Heart left ventricle (tissue), 16 donors: ENCODE measurements at regions not wholly inside any gene's neighbourhood (a gene's known extent, or its start where the extent isn't known, plus 50 kb on each side); places are given as distances from the start of the nearest gene placed in this dataset.

ENCODE experiments used
- ATAC-seq, 4 donors: fragments of 200-7000 bp; cut with Tn5 transposase; one replicate each; pipeline ENCODE4 v1.9.1; 2020 to 2022; ENCODE audit warnings: moderate library complexity in 4 of 4, mild to moderate bottlenecking in 3 of 4, moderate number of reproducible peaks in 1 of 4
- DNase-seq, 5 donors: peaks; one replicate each; pipeline ENCODE4 v3.0.0-alpha.2; 2020
- H3K27ac ChIP-seq, 12 donors: fragments of 200-600 bp; sonication (generic) in 4 of 12; one replicate each; pipeline versions ENCODE4 v1.5.0 to v1.8.0; 2016 to 2022; ENCODE audit warnings: mild to moderate bottlenecking in 2 of 12
- H3K27me3 ChIP-seq, 9 donors: fragments of 200-600 bp; sonication (generic) in 2 of 9; one replicate each; pipeline versions ENCODE4 v1.5.1 to v1.8.0; 2016 to 2022; ENCODE audit warnings: mild to moderate bottlenecking in 3 of 9
- H3K36me3 ChIP-seq, 9 donors: fragments of 200-600 bp; sonication (generic) in 2 of 9; one replicate each; pipeline versions ENCODE4 v1.5.0 to v1.8.0; 2018 to 2022; ENCODE audit warnings: mild to moderate bottlenecking in 2 of 9
- H3K4me1 ChIP-seq, 12 donors: fragments of 200-600 bp; sonication (generic) in 4 of 12; one replicate each; pipeline versions ENCODE4 v1.5.0 to v1.8.0; 2016 to 2022; ENCODE audit warnings: mild to moderate bottlenecking in 3 of 12
- H3K4me3 ChIP-seq, 12 donors: fragments of 200-600 bp; sonication (generic) in 4 of 12; one replicate each; pipeline versions ENCODE4 v1.5.0 to v1.8.0; 2017 to 2022; ENCODE audit warnings: mild to moderate bottlenecking in 9 of 12, moderate library complexity in 4 of 12
- H3K9me3 ChIP-seq, 12 donors: fragments of 200-600 bp; sonication (generic) in 4 of 12; one replicate each; pipeline versions ENCODE4 v1.5.0 to v1.8.0; 2016 to 2022; ENCODE audit warnings: mild to moderate bottlenecking in 1 of 12
- POLR2A ChIP-seq, 2 donors: fragments of 450-650 bp; IDR thresholded peaks; one replicate each; pipeline ENCODE4 v1.6.1; 2017; ENCODE audit warnings: antibody characterized with exemption in 2 of 2, mild to moderate bottlenecking in 2 of 2, moderate library complexity in 2 of 2
- whole genome bisulfite sequencing, 4 donors: extraction: QIAGEN DNeasy Blood & Tissue Kit in 2 of 4; methylation state at CpG; one replicate each; pipeline versions ENCODE4 v1.1.5 to v1.1.7; 2013 to 2018; 5-methylcytosine and 5-hydroxymethylcytosine counted together
- intact Hi-C, 10 donors: fragments of 100-400 bp; cut with DNase I; formaldehyde crosslinking; loops; one replicate each; pipeline versions ENCODE4 v1.11.1 to v1.14.2; 2022
- TF ChIP-seq, protein P1 (sequence below), 12 donors: fragments of 200-600 bp; sonication (generic) in 4 of 12; IDR thresholded peaks; one replicate each; pipeline versions ENCODE4 v1.5.0 to v1.8.0; 2018 to 2022; ENCODE audit warnings: antibody characterized with exemption in 12 of 12, mild to moderate bottlenecking in 5 of 12
- donor health status: ischemic (EF 13 %, LVEDD 7.1; RV severe dilation, severe dysfunction).
- donor health status: healthy with polysubstance abuse.
- donor health status: DM: no; HTN: yes; CAD: no.
- donor health status: DM: no; HTN: no; CAD: no.
- donor health status: ischemic (EF 25% LVEDD 6.9; RV normal size, moderate dysfunction).
- donor health status: ischemic (EF 25% LVEDD 5.7; RV mildly dilated, moderate dysfunction).
- donor health status: healthy.
- donor health status: DM: yes; HTN: yes; CAD: no.
- donor health status: ischemic (EF 35%, LVEDD 5.7; RV mildly dilated, moderate dysfunction).
- donor health status: nonischemic (EF 11% LVEDD 7.7; RV severe dilation, severe dysfunction).
- donor health status: DM: yes; HTN: yes; CAD: no.
- donor health status: PGD.
- donor health status: ischemic (EF 29% LVEDD 5.4; RV normal size, mild dysfunction).
- donor health status: nonischemic (EF 23%, LVEDD 6.1; RV moderate dilation, normal function).

DNA sequence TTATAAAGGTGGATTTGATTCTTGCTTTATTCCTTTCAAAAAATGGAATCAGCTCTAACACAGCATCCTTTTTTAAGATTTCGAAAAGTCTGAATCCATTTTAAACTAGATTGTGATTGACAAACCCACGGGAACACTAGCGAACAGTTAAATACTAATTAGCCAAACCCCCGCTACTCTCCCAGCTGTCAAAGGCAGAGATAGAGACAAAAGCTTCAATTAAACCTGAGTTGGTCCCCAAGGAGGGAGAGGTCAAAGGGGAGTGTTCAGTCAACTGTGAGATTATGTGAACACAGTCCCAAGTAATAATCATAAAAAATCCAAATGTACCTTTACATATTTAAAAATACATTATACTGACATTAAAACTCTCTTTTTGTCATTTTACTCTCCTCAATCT, 65.7 kb upstream of the TBX20 start:
- no peak for TF ChIP-seq POLR2A (IDR thresholded peaks at IDR 0.05)
- TF ChIP-seq, protein P1, sequence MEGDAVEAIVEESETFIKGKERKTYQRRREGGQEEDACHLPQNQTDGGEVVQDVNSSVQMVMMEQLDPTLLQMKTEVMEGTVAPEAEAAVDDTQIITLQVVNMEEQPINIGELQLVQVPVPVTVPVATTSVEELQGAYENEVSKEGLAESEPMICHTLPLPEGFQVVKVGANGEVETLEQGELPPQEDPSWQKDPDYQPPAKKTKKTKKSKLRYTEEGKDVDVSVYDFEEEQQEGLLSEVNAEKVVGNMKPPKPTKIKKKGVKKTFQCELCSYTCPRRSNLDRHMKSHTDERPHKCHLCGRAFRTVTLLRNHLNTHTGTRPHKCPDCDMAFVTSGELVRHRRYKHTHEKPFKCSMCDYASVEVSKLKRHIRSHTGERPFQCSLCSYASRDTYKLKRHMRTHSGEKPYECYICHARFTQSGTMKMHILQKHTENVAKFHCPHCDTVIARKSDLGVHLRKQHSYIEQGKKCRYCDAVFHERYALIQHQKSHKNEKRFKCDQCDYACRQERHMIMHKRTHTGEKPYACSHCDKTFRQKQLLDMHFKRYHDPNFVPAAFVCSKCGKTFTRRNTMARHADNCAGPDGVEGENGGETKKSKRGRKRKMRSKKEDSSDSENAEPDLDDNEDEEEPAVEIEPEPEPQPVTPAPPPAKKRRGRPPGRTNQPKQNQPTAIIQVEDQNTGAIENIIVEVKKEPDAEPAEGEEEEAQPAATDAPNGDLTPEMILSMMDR (IDR thresholded peaks at IDR 0.05): no peak
- Histone ChIP-seq H3K9me3 (peaks cover 0 to 7% (median 0%) of the 10 kb centered on the region in 12 donors), H3K27ac (no peak overlapping the region), H3K4me1 (no peaks in the 10 kb centered on the region), H3K36me3 (no peaks in the 10 kb centered on the region), H3K4me3 (no peak overlapping the region), H3K27me3 (peaks cover 0 to 4% (median 0%) of the 10 kb centered on the region in 9 donors)
- DNase-seq (no peak), ATAC-seq (no peak)
- intact Hi-C loops: loop anchor here in 1 of 10 donors (5.0 kb wide), 1 partner anchor 53 kb away; no protein-coding TSS in a partner anchor
- WGBS, 4 donors: 76 to 86% (median 78%) methylated on average over 4 of the region's 4 CpGs

DNA sequence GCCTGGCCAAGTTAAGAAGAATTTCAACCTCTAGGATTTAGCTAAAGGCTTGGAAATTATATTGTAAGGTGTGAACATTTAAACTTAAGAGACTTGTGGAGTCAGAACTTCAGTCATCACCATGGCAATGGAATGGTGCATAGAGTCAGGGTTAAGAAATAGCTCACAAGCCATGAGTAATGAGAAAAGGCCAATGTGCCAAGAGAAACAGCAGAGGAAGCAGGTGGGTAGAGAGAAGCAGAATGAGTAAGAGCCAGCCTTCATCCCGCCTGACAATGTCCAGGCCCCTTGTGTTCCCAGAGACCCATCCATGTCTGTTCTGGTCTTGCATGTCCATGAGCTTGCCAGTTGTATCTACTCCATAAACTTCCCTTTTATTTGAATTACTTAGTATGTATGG, 62.6 kb upstream of the TBX20 start:
- ATAC-seq: peak in 3 of 4 donors; percentile 7 to 77 (median 34)
- 82 to 93% (median 90%) methylated on average over 1 of the region's 1 CpG for WGBS, 4 donors
- no peaks in the 10 kb centered on the region for H3K27me3 ChIP-seq
- H3K36me3 ChIP-seq: no peaks in the 10 kb centered on the region
- H3K27ac ChIP-seq: no peak overlapping the region
- TF ChIP-seq, protein P1 (IDR thresholded peaks at IDR 0.05): no peak
- no peak for TF ChIP-seq POLR2A (IDR thresholded peaks at IDR 0.05)
- no peak for DNase-seq
- no peak overlapping the region for H3K4me3 ChIP-seq
- H3K4me1 ChIP-seq: peaks cover 0 to 4% (median 0%) of the 10 kb centered on the region in 12 donors
- no peaks in the 10 kb centered on the region for H3K9me3 ChIP-seq
- intact Hi-C loops: loop anchor here in 1 of 10 donors (5.0 kb wide), 1 partner anchor 56 kb away; no protein-coding TSS in a partner anchor

DNA sequence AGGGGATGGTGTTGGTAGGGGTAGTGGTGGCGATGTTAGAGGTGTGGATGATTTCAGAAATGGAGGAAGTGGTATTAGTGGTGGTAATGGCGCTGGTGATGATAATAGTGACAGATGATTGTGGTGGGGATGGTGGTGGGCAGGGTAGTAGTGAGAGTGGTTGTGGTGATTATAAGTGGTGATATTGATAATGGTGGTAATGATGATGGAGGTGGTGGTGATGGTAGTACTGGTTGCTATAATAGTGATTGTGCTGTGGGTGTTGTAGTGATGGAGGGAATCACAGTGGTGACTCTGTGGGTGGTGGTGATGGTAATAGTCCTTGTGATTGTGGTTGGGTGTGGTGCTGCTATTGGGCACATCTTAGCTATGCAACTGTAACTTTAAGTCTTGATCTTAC, 61.6 kb upstream of the TBX20 start:
- 93 to 97% (median 96%) methylated on average over 2 of the region's 2 CpGs for WGBS, 4 donors
- H3K36me3 ChIP-seq: no peaks in the 10 kb centered on the region
- TF ChIP-seq, protein P1 (IDR thresholded peaks at IDR 0.05): no peak
- TF ChIP-seq POLR2A (IDR thresholded peaks at IDR 0.05): no peak
- peaks cover 0 to 4% (median 0%) of the 10 kb centered on the region in 12 donors for H3K4me1 ChIP-seq
- no peak overlapping the region for H3K4me3 ChIP-seq
- H3K27me3 ChIP-seq: no peaks in the 10 kb centered on the region
- H3K27ac ChIP-seq: no peak overlapping the region
- DNase-seq (no peak), ATAC-seq (no peak)
- H3K9me3 ChIP-seq: no peaks in the 10 kb centered on the region
- intact Hi-C loops: loop anchor here in 1 of 10 donors (5.0 kb wide), 1 partner anchor 57 kb away; no protein-coding TSS in a partner anchor

DNA sequence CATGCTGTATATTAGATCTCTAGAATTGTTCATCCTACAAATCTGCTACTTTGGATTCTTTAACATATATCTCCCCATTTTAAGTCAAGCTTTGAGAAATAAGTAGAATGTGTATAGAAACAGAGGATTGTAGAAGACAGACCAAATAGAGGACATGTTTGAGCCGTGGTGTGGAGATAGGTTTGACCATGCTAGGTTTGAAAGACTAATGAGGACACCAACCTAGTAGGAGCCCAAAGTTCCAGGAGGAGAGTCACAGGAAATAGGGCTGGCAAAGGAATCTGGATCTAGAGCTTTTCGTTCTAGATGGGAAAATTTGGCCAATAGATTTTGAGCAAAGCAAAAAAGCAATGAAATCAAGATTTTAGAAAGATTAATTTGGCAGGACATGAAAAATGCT, 60.5 kb upstream of the TBX20 start:
- H3K27ac ChIP-seq: peak overlapping the region in 1 of 12 donors; percentile 37
- no peaks in the 10 kb centered on the region for H3K9me3 ChIP-seq
- intact Hi-C loops: no loop called here
- H3K4me1 ChIP-seq: peaks cover 0 to 4% (median 0%) of the 10 kb centered on the region in 12 donors
- DNase-seq (no peak), ATAC-seq (no peak)
- H3K27me3 ChIP-seq: no peaks in the 10 kb centered on the region
- H3K4me3 ChIP-seq: peak overlapping the region in 2 of 12 donors; percentile 27 to 42
- 60 to 77% (median 64%) methylated on average over 2 of the region's 2 CpGs for WGBS, 4 donors
- no peaks in the 10 kb centered on the region for H3K36me3 ChIP-seq
- no peak for TF ChIP-seq POLR2A (IDR thresholded peaks at IDR 0.05)
- TF ChIP-seq, protein P1 (IDR thresholded peaks at IDR 0.05): no peak
